ENCODE measurements at regions not wholly inside any gene's neighbourhood (a gene's known extent, or its start where the extent isn't known, plus 50 kb on each side); places are given as distances from the start of the nearest gene placed in this dataset.

DNA sequence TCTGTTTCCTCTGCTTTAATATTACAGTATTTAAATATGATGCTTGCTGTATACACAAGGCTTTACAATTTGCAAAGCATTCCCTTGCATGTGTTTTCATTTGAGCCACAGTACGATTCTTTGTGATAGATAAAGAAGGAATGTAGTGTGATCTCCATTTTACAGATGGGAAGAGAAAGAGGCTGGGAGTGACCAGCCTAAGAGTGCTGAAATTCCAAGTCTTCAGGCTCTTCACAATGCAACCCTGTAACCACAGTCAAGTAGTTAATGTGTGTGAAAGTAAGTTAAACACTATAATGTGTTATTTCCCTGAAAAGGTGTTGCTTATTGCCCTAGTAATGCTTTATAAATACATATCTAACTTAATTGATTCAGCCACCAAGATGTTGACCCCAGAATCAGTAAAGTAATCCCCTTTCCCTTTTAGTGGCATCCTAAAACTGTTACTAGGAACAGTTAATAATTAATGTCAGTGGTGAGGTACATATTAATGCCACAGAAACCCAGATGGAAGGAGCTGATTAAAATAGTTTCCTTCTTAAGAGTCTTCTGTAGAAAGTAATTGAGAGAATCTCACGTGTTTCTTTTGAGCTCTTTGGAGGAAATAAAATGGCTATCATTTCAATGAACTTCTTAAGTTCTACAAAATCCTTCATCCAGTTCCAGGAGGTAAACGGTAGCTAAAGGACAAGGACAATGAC lies 110.4 kb downstream of the IL12A start:
- DNase-seq (ENCODE audit: extremely low read depth in 1 of 4, low spot score in 3 of 4) (no peak), FAIRE-seq (no peak), ATAC-seq (no peak)
- Histone ChIP-seq H3K27me3 (ENCODE audit: control insufficient read depth in 2 of 2, insufficient read depth in 2 of 2, low read length in 2 of 2) (peaks cover 0 to 13% of the 10 kb centered on the region in 2 experiments; a peak in 2 of 5 replicates), H3K4me3 (no peak overlapping the region), H3K79me2 (ENCODE audit: control insufficient read depth, insufficient read depth, low read length) (no peaks in the 10 kb centered on the region), H4K20me1 (replicated peaks; ENCODE audit: control insufficient read depth, insufficient read depth, low read length) (no peaks in the 10 kb centered on the region), H3K4me2 (ENCODE audit: insufficient read depth, low read length) (no peak overlapping the region), H3K9ac (ENCODE audit: insufficient read depth in 1 of 2, low read depth in 2 of 2, low read length in 2 of 2) (no peak overlapping the region), H2AFZ (ENCODE audit: low read depth, low read length) (no peak overlapping the region), H3K4me1 (replicated peaks in 1 of 2; ENCODE audit: control insufficient read depth in 2 of 2, insufficient read depth in 2 of 2, low read length in 2 of 2) (no peaks in the 10 kb centered on the region), H3K9me1 (ENCODE audit: control insufficient read depth, insufficient read depth, low read length) (no peaks in the 10 kb centered on the region), H3K36me3 (ENCODE audit: control insufficient read depth, insufficient read depth, low read length) (no peaks in the 10 kb centered on the region), H3K9me3 (replicated peaks; ENCODE audit: control insufficient read depth, insufficient read depth, low read depth, low read length) (no peaks in the 10 kb centered on the region), H3K27ac (ENCODE audit: extremely low read depth, low read depth, low read length) (no peak overlapping the region)
- CTCF ChIA-PET (ENCODE audit: low intra/inter-chr PET ratio) = no interaction called here
- BruUV-seq (replicated peaks) = no TSS peak
- WGBS (ENCODE audit: insufficient coverage, low coverage, missing lambda C conversion rate) = 0% methylated on average over 3 of the region's 3 CpGs
- in situ Hi-C loops (cut with MboI) = no loop called here
- no peak for TF ChIP-seq CHD4 (IDR thresholded peaks at IDR 0.05; ENCODE audit: insufficient read depth, insufficient replicate concordance, low read depth, low read length, poor library complexity, severe bottlenecking)
- TF ChIP-seq ZNF121 (CRISPR knock-in tag; conservative IDR thresholded peaks at IDR 0.05) = no peak
- TF ChIP-seq, protein P1, sequence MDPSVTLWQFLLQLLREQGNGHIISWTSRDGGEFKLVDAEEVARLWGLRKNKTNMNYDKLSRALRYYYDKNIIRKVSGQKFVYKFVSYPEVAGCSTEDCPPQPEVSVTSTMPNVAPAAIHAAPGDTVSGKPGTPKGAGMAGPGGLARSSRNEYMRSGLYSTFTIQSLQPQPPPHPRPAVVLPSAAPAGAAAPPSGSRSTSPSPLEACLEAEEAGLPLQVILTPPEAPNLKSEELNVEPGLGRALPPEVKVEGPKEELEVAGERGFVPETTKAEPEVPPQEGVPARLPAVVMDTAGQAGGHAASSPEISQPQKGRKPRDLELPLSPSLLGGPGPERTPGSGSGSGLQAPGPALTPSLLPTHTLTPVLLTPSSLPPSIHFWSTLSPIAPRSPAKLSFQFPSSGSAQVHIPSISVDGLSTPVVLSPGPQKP (CRISPR knock-in tag; IDR thresholded peaks at IDR 0.05) = no peak
- no peak for TF ChIP-seq ZNF507 (tag; conservative IDR thresholded peaks at IDR 0.05)
- TF ChIP-seq, protein P2, sequence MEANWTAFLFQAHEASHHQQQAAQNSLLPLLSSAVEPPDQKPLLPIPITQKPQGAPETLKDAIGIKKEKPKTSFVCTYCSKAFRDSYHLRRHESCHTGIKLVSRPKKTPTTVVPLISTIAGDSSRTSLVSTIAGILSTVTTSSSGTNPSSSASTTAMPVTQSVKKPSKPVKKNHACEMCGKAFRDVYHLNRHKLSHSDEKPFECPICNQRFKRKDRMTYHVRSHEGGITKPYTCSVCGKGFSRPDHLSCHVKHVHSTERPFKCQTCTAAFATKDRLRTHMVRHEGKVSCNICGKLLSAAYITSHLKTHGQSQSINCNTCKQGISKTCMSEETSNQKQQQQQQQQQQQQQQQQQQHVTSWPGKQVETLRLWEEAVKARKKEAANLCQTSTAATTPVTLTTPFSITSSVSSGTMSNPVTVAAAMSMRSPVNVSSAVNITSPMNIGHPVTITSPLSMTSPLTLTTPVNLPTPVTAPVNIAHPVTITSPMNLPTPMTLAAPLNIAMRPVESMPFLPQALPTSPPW (CRISPR knock-in tag; IDR thresholded peaks at IDR 0.05) = no peak
- no peak for TF ChIP-seq ZNF253 (CRISPR knock-in tag; conservative IDR thresholded peaks at IDR 0.05)
- TF ChIP-seq, protein P3, sequence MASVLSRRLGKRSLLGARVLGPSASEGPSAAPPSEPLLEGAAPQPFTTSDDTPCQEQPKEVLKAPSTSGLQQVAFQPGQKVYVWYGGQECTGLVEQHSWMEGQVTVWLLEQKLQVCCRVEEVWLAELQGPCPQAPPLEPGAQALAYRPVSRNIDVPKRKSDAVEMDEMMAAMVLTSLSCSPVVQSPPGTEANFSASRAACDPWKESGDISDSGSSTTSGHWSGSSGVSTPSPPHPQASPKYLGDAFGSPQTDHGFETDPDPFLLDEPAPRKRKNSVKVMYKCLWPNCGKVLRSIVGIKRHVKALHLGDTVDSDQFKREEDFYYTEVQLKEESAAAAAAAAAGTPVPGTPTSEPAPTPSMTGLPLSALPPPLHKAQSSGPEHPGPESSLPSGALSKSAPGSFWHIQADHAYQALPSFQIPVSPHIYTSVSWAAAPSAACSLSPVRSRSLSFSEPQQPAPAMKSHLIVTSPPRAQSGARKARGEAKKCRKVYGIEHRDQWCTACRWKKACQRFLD (CRISPR knock-in tag; IDR thresholded peaks at IDR 0.05) = no peak
- no peak for TF ChIP-seq KAT8 (IDR thresholded peaks at IDR 0.05; ENCODE audit: low read depth)
- no peak for TF ChIP-seq RCOR1 (IDR thresholded peaks at IDR 0.05; ENCODE audit: borderline replicate concordance in 1 of 2, low read depth in 2 of 2, low read length in 2 of 2)
- TF ChIP-seq, protein P4, sequence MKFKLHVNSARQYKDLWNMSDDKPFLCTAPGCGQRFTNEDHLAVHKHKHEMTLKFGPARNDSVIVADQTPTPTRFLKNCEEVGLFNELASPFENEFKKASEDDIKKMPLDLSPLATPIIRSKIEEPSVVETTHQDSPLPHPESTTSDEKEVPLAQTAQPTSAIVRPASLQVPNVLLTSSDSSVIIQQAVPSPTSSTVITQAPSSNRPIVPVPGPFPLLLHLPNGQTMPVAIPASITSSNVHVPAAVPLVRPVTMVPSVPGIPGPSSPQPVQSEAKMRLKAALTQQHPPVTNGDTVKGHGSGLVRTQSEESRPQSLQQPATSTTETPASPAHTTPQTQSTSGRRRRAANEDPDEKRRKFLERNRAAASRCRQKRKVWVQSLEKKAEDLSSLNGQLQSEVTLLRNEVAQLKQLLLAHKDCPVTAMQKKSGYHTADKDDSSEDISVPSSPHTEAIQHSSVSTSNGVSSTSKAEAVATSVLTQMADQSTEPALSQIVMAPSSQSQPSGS (CRISPR knock-in tag; IDR thresholded peaks at IDR 0.05) = no peak
- TF ChIP-seq ZNF436 (CRISPR knock-in tag; IDR thresholded peaks at IDR 0.05) = no peak
- no peak for TF ChIP-seq PML (IDR thresholded peaks at IDR 0.05; ENCODE audit: low read length)
- no peak for TF ChIP-seq ASH1L (IDR thresholded peaks at IDR 0.05; ENCODE audit: borderline replicate concordance, low read depth, partially characterized antibody)
- no peak for TF ChIP-seq BRD9 (IDR thresholded peaks at IDR 0.05; ENCODE audit: low read depth, partially characterized antibody)
- no peak for TF ChIP-seq SMAD2 (IDR thresholded peaks at IDR 0.05; ENCODE audit: low read depth, low read length)
- intact Hi-C loops (cut with micrococcal nuclease) = no loop called here
- POLR2A ChIA-PET = interaction anchor here (0.7 to 1.1 kb wide), 2 partner anchors 12 to 27 kb away, joined by 3 read pairs; no protein-coding TSS in a partner anchor

Measured in K562 (cell line).